AG09319 (cell line): ENCODE measurements at regions not wholly inside any gene's neighbourhood (a gene's known extent, or its start where the extent isn't known, plus 50 kb on each side); places are given as distances from the start of the nearest gene placed in this dataset.

Experiments
- DNase-seq: peaks from one replicate; pipeline ENCODE4 v3.0.0-alpha.2; 2010; ENCODE audit warnings: low read depth; ENCODE audit errors: extremely low read depth
- TF ChIP-seq, protein P1 (sequence below): IDR thresholded peaks from 2 replicates; pipeline ENCODE4 v1.5.1; 2011; ENCODE audit warnings: low read depth, mild to moderate bottlenecking, inconsistent platforms, low read length, moderate library complexity

DNA sequence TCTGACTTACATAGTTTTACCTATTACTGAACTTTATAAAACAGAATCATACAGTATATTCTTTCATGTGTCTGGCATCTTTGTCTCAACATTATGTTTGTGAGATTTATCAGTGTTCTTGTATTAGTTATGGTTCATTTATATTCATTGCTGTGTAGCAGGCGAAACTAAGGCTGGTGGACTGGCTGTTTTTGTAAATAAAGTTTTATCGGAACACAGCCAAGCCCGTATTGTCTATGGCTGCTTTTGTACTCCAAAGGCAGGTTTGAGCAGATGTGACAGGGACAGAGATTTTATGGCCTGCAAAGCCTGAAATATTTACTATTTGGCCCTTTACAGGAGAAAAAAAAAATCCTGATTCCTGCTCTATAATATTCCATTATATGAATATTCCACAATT lies 405.8 kb upstream of the RGS6 start:
- TF ChIP-seq, protein P1, sequence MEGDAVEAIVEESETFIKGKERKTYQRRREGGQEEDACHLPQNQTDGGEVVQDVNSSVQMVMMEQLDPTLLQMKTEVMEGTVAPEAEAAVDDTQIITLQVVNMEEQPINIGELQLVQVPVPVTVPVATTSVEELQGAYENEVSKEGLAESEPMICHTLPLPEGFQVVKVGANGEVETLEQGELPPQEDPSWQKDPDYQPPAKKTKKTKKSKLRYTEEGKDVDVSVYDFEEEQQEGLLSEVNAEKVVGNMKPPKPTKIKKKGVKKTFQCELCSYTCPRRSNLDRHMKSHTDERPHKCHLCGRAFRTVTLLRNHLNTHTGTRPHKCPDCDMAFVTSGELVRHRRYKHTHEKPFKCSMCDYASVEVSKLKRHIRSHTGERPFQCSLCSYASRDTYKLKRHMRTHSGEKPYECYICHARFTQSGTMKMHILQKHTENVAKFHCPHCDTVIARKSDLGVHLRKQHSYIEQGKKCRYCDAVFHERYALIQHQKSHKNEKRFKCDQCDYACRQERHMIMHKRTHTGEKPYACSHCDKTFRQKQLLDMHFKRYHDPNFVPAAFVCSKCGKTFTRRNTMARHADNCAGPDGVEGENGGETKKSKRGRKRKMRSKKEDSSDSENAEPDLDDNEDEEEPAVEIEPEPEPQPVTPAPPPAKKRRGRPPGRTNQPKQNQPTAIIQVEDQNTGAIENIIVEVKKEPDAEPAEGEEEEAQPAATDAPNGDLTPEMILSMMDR, result no peak
- DNase-seq, result no peak

DNA sequence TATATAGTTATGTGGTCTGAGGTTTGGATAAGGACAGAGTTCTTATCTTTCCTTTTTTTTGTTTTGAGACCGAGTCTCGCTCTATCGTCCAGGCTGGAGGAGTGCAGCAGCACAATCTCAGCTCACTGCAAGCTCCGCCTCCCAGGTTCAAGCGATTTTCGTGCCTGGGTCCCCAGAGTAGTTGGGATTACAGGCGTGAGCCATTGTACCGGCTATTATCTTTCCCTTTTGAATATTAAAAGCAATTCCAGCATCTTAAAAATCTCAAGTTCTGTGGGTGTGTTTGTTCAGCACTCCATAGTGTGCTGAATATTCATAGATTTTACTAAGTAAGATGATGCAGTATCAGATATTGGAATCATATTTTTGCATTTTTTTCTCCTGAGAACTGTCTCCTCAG lies 404.4 kb upstream of the RGS6 start:
- TF ChIP-seq, protein P1, result no peak
- DNase-seq, result no peak

DNA sequence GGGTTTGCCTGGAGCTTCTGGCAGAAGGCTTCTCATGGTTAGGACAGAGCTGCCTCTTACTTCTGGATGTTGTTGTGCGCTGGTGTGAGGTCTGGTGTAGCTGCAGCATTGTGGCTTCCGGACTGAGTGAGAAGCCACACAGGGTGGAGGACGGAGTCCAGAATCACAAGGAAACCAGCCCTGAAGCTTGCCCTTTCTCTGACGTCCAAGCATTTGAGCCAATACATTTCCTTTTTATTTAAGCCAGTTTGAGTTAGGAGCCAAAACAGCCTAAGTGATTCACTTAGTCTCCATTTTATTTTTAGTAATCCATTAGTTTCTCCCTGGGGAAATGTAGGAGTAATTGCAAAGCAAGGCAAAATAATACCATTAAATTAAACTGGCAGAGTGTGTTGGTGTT lies 402.4 kb upstream of the RGS6 start:
- TF ChIP-seq, protein P1, result no peak
- no peak for DNase-seq

DNA sequence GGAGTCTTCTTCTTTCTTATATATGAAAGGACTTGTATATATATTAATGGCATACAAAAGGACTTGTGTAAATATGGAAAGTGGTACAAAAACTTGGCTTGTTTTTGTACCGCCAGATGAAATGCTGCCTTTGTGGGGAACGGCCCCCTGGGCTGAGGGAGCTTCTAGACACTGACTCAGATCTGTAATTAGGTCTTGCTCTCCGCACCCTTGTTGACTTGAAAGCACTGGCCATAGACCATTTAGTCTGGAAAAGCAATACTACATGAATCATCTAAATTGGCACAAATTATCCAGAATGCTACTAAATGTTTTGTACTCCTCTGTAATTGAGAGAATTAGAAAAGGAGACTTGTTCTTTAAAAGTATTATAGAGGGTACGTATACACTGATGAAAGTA lies 399.9 kb upstream of the RGS6 start:
- DNase-seq, result no peak
- TF ChIP-seq, protein P1, result no peak

DNA sequence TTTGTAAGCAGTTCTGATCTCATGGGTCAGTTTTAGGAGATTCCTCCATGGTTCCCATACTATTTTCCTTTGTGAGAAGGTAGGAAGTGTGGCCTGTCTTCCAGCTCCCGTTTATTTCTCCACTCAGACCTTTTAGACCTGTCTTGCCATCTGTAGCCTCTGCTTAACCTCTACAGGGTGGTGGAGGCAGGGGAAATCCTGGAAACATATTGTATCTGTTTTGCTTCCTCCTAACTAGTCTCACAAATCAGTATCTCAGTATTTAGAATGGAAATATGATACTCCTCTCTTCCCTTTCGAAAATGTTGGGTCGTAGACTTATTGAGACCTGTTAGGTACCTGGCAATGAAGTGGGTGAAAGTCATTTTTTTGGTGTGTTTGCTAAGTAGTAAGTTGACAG lies 399.4 kb upstream of the RGS6 start:
- TF ChIP-seq, protein P1, result no peak
- no peak for DNase-seq

DNA sequence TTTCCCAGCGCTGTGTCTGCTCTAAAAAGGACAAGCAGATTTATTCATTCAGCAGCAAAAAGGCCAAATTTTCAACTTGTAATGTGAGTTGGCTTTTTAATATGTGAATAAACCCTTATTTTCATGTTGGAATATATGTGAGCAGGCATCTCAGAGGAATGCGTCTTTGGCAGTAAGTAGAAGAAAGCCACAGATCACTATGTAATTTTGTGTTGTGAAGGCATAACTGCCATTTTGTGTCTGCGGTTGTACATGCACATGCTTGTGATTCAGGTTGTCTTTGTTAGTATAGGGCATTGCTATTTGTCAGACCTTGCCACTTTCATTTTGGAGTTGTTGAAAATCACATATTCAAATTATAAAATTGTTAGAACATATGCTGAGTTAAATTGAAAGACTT lies 398.8 kb upstream of the RGS6 start:
- TF ChIP-seq, protein P1, result no peak
- DNase-seq, result no peak

DNA sequence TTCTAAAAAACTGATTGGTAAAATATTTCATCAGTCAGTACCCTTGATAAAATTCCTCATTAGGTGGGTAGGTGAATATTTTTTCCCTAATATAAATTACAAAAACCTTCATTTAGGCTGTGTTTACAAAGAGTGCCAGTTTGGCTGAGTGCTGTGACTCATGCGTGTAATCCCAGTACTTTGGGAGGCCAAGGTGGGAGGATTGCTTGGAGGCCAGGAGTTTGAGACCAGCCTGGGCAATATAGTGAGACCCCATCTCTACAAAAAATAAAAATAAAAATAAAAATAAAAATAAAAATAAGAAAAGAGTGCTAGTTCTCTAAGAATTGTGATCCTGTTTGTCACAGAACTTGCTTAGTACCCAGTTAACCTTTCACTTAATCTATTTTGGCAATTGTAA lies 398.4 kb upstream of the RGS6 start:
- TF ChIP-seq, protein P1, result no peak

More for the DNA sequence above, 398.4 kb upstream of the RGS6 start:
- DNase-seq, result no peak
